OCI-LY3 (cell line): ENCODE measurements at regions not wholly inside any gene's neighbourhood (a gene's known extent, or its start where the extent isn't known, plus 50 kb on each side); places are given as distances from the start of the nearest gene placed in this dataset.

Experiments used
- EZH2phosphoT487 ChIP-seq: fragments of 200-600 bp; shearing (Covaris generic); IDR thresholded peaks from 2 replicates; pipeline ENCODE4 v1.6.1; 2018; ENCODE audit warnings: antibody characterized with exemption, mixed run types, low read depth
- TF ChIP-seq, protein P1 (sequence below): fragments of 200-600, 300-600 bp; sonication (generic); IDR thresholded peaks from 2 replicates; pipeline ENCODE4 v1.5.1; 2014; ENCODE audit warnings: antibody characterized with exemption, low read length, low read depth

DNA sequence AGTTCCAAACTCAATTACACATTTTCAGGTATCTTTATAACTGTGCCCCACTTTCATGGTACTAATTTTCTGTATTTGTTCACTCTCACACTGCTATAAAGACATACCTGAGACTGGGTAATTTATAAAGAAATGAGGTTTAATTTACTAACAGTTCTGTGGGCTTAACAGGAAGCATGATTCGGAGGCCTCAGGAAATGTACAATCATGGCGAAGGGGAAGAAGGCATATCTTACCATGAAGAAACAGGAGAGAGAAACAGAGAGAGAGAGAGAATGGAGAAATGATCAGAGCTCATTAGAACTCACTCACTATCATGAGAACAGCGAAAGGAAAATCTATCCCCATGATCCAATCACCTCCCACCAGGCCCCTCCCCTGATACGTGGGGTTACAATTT, 874.1 kb upstream of the B3GALT2 start:
- TF ChIP-seq, protein P1, sequence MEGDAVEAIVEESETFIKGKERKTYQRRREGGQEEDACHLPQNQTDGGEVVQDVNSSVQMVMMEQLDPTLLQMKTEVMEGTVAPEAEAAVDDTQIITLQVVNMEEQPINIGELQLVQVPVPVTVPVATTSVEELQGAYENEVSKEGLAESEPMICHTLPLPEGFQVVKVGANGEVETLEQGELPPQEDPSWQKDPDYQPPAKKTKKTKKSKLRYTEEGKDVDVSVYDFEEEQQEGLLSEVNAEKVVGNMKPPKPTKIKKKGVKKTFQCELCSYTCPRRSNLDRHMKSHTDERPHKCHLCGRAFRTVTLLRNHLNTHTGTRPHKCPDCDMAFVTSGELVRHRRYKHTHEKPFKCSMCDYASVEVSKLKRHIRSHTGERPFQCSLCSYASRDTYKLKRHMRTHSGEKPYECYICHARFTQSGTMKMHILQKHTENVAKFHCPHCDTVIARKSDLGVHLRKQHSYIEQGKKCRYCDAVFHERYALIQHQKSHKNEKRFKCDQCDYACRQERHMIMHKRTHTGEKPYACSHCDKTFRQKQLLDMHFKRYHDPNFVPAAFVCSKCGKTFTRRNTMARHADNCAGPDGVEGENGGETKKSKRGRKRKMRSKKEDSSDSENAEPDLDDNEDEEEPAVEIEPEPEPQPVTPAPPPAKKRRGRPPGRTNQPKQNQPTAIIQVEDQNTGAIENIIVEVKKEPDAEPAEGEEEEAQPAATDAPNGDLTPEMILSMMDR: no peak
- no peak for TF ChIP-seq EZH2phosphoT487
